CD8-positive, alpha-beta memory T cell (primary cell): ENCODE measurements at regions not wholly inside any gene's neighbourhood (a gene's known extent, or its start where the extent isn't known, plus 50 kb on each side); places are given as distances from the start of the nearest gene placed in this dataset.
"Not testable (repeated sequence)": the region's sequence is repeated elsewhere in the genome, so short reads cannot be mapped to it uniquely, and the experiment has no call there.

ENCODE experiments used
- CTCF ChIA-PET: fragments of 350-600 bp; sonication (Branson Sonifier 250); formaldehyde crosslinking; loops from one replicate; lab custom pipeline; 2021; ENCODE audit warnings: antibody characterized with exemption; lab: Charles Lee
- POLR2A ChIA-PET: fragments of 350-600 bp; sonication (Branson Sonifier 250); formaldehyde crosslinking; loops from one replicate; lab custom pipeline; 2021; ENCODE audit warnings: antibody characterized with exemption; lab: Charles Lee
- DNase-seq, 5 donors: peaks; one replicate each; pipeline versions ENCODE4 v3.0.0 to v3.0.0-alpha.2; 2020 to 2022; ENCODE audit warnings: mixed read lengths in 1 of 5
- H3K27ac ChIP-seq: one replicate; pipeline ENCODE4 v1.7.0; 2013; ENCODE audit warnings: low read depth, mild to moderate bottlenecking, low read length, moderate library complexity
- H3K27me3 ChIP-seq: 2 replicates; pipeline ENCODE4 v1.7.0; 2013; ENCODE audit warnings: low read length, mild to moderate bottlenecking; ENCODE audit not compliant: insufficient read depth, poor library complexity, severe bottlenecking
- H3K36me3 ChIP-seq: 2 replicates; pipeline ENCODE4 v1.7.0; 2013; ENCODE audit warnings: mild to moderate bottlenecking, low read length, moderate library complexity; ENCODE audit not compliant: insufficient read depth
- H3K4me1 ChIP-seq: 2 replicates; pipeline ENCODE4 v1.7.0; 2013; ENCODE audit warnings: mild to moderate bottlenecking, low read length, moderate library complexity; ENCODE audit not compliant: insufficient read depth
- H3K4me3 ChIP-seq: 2 replicates; pipeline ENCODE4 v1.7.0; 2013; ENCODE audit warnings: mild to moderate bottlenecking, low read length
- H3K9me3 ChIP-seq: 2 replicates; pipeline ENCODE4 v1.7.0; 2013; ENCODE audit warnings: mild to moderate bottlenecking, low read length
- H3K27ac Mint-ChIP-seq, 8 donors: one replicate each; pipeline ENCODE4 v1.8.0; 2020 to 2021; ENCODE audit warnings: mixed read lengths in 8 of 8, mild to moderate bottlenecking in 6 of 8, inconsistent platforms in 3 of 8, moderate library complexity in 3 of 8
- H3K27me3 Mint-ChIP-seq, 2 donors: one replicate each; pipeline ENCODE4 v1.8.0; 2020 to 2021; ENCODE audit warnings: mixed read lengths in 2 of 2, mild to moderate bottlenecking in 1 of 2, moderate library complexity in 1 of 2
- H3K36me3 Mint-ChIP-seq, 3 donors: one replicate each; pipeline ENCODE4 v1.8.0; 2020 to 2021; ENCODE audit warnings: mixed read lengths in 3 of 3, inconsistent platforms in 1 of 3, mild to moderate bottlenecking in 1 of 3
- H3K4me1 Mint-ChIP-seq, 3 donors: one replicate each; pipeline ENCODE4 v1.8.0; 2020 to 2021; ENCODE audit warnings: mixed read lengths in 3 of 3, inconsistent platforms in 1 of 3, mild to moderate bottlenecking in 1 of 3
- H3K4me3 Mint-ChIP-seq, 7 donors: one replicate each; pipeline ENCODE4 v1.8.0; 2020 to 2021; ENCODE audit warnings: mixed read lengths in 7 of 7, mild to moderate bottlenecking in 6 of 7, moderate library complexity in 4 of 7, inconsistent platforms in 2 of 7
- H3K9me3 Mint-ChIP-seq, 5 donors: one replicate each; pipeline ENCODE4 v1.8.0; 2020 to 2022; ENCODE audit warnings: mixed read lengths in 5 of 5, mild to moderate bottlenecking in 3 of 5, moderate library complexity in 2 of 5, inconsistent platforms in 1 of 5

DNA sequence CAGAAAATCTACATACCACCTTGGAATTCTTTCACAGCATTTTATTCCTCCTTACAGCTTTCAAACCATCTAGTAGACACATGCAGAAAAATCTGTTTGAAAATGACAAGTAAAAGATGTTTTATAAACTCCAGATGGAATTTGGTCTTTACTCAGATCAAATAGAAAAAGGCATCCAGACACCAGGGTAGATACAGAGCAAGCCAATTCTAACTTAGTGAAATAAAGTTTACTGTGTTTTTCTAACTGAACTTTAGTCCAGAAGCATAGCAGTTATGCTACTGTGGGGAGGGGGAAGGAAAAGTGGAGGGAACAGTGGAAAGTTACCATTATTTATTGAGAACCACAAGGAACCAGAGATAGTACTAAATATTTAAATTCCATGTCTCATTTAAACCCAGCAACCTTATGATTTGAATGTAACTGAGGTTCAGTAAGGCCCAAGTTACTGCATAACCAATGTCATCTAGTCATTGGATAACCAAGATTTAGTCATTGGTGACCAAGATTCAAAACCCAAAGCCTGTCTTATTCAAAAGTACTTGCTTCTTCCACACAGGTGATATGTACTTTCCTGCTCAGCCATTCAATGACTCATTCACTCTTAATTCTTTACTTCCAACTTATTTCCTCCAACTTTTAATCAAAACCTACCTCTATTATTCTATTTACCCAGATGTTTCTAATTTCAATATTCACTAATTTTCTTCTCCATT lies 57.7 kb downstream of the RAD51AP2 start:
- H3K4me3 ChIP-seq = no peak overlapping the region
- POLR2A ChIA-PET = no interaction called here
- H3K27me3 ChIP-seq = no peaks in the 10 kb centered on the region
- Mint-ChIP-seq H3K36me3 (no peaks in the 10 kb centered on the region), H3K9me3 (peaks cover 2 to 11% (median 6%) of the 10 kb centered on the region in 5 donors), H3K27me3 (no peaks in the 10 kb centered on the region), H3K4me1 (no peaks in the 10 kb centered on the region), H3K4me3 (no peak overlapping the region), H3K27ac (no peak overlapping the region)
- CTCF ChIA-PET = no interaction called here
- no peaks in the 10 kb centered on the region for H3K4me1 ChIP-seq
- no peak for DNase-seq
- no peaks in the 10 kb centered on the region for H3K36me3 ChIP-seq
- no peaks in the 10 kb centered on the region for H3K9me3 ChIP-seq
- H3K27ac ChIP-seq = no peak overlapping the region

DNA sequence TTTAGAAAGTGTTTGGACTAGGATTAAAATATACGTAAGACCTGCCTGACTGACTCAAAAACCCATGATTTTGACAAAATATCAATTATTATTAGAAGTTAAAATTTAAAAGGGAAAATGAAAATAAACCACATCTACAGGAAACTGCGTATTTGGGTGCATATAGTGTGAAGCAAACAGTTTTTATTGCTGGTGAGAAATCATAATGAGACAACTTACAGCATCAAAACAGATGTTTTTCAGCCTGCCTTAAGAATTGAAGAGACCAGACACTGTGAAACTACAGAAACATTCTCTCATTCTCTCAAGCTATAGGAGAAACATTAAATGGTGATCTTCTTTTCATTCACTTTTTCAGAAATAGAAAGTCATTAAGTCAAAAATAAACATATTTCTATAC lies 62.9 kb downstream of the RAD51AP2 start:
- no peaks in the 10 kb centered on the region for H3K27me3 ChIP-seq
- Mint-ChIP-seq H3K27ac (no peak overlapping the region), H3K36me3 (no peaks in the 10 kb centered on the region), H3K9me3 (peaks cover 2 to 11% (median 6%) of the 10 kb centered on the region in 5 donors), H3K4me1 (no peaks in the 10 kb centered on the region), H3K4me3 (no peak overlapping the region), H3K27me3 (no peaks in the 10 kb centered on the region)
- no peaks in the 10 kb centered on the region for H3K4me1 ChIP-seq
- DNase-seq = no peak
- ChIA-PET POLR2A (no interaction called here), CTCF (no interaction called here)
- H3K4me3 ChIP-seq = no peak overlapping the region
- H3K36me3 ChIP-seq = no peaks in the 10 kb centered on the region
- no peaks in the 10 kb centered on the region for H3K9me3 ChIP-seq
- H3K27ac ChIP-seq = no peak overlapping the region

GRCh38 chr2:17446191-17446590 lies 72.0 kb downstream of the RAD51AP2 start:
- H3K9me3 ChIP-seq, H3K4me1 ChIP-seq, H3K4me3 Mint-ChIP-seq, H3K36me3 Mint-ChIP-seq, H3K27me3 Mint-ChIP-seq, H3K4me3 ChIP-seq, POLR2A ChIA-PET, DNase-seq, CTCF ChIA-PET, H3K4me1 Mint-ChIP-seq, H3K36me3 ChIP-seq, H3K27ac ChIP-seq, H3K27me3 ChIP-seq: not testable (repeated sequence)
- Mint-ChIP-seq H3K27ac (peak overlapping the region in 1 of 8 donors; percentile 41), H3K9me3 (peaks cover 8 to 21% (median 15%) of the 10 kb centered on the region in 5 donors)

DNA sequence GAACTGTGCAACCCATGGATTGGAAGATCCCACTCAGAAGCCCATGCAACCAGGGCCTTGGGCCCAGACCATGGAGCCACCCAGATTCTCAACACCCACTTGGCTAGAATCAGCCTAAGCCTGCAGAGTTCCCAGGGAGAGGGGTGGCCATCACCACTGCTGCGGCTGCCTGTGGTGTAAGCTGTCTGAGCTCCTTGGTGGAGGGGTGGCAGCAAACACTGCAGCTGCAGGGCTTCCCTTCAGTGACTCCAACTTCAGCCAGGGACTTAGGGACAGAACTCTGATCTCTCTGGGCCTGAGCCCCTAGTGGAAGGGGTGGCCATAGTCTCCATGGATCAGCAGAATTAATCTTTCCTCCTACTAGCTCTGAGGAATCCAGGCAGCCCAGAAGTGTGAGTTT lies 72.5 kb downstream of the RAD51AP2 start:
- H3K4me1 ChIP-seq = no peaks in the 10 kb centered on the region
- H3K4me1 Mint-ChIP-seq = no peaks in the 10 kb centered on the region
- POLR2A ChIA-PET = no interaction called here
- no peak overlapping the region for H3K4me3 Mint-ChIP-seq
- H3K36me3 ChIP-seq = no peaks in the 10 kb centered on the region
- no peaks in the 10 kb centered on the region for H3K36me3 Mint-ChIP-seq
- no peak overlapping the region for H3K27ac Mint-ChIP-seq
- no peak overlapping the region for H3K4me3 ChIP-seq
- no peaks in the 10 kb centered on the region for H3K9me3 ChIP-seq
- CTCF ChIA-PET = no interaction called here
- no peaks in the 10 kb centered on the region for H3K27me3 ChIP-seq
- H3K27me3 Mint-ChIP-seq = no peaks in the 10 kb centered on the region
- no peak for DNase-seq
- peaks cover 8 to 24% (median 17%) of the 10 kb centered on the region in 5 donors for H3K9me3 Mint-ChIP-seq
- no peak overlapping the region for H3K27ac ChIP-seq

GRCh38 chr2:17442334-17442733 lies 75.9 kb downstream of the RAD51AP2 start:
- ChIA-PET CTCF (no interaction called here), POLR2A (no interaction called here)
- no peaks in the 10 kb centered on the region for H3K4me1 Mint-ChIP-seq
- H3K4me1 ChIP-seq = no peaks in the 10 kb centered on the region
- no peaks in the 10 kb centered on the region for H3K9me3 ChIP-seq
- no peak for DNase-seq
- no peaks in the 10 kb centered on the region for H3K36me3 ChIP-seq
- no peak overlapping the region for H3K4me3 Mint-ChIP-seq
- no peaks in the 10 kb centered on the region for H3K27me3 ChIP-seq
- no peaks in the 10 kb centered on the region for H3K27me3 Mint-ChIP-seq
- no peak overlapping the region for H3K27ac ChIP-seq
- H3K36me3 Mint-ChIP-seq = no peaks in the 10 kb centered on the region
- peaks cover 0 to 14% (median 12%) of the 10 kb centered on the region in 5 donors for H3K9me3 Mint-ChIP-seq
- H3K27ac Mint-ChIP-seq = no peak overlapping the region
- no peak overlapping the region for H3K4me3 ChIP-seq

GRCh38 chr2:17441790-17442189 lies 76.5 kb downstream of the RAD51AP2 start:
- no peaks in the 10 kb centered on the region for H3K9me3 ChIP-seq
- no peak overlapping the region for H3K27ac ChIP-seq
- H3K36me3 Mint-ChIP-seq = no peaks in the 10 kb centered on the region
- no peaks in the 10 kb centered on the region for H3K4me1 ChIP-seq
- ChIA-PET CTCF (no interaction called here), POLR2A (no interaction called here)
- H3K36me3 ChIP-seq = no peaks in the 10 kb centered on the region
- no peaks in the 10 kb centered on the region for H3K4me1 Mint-ChIP-seq
- H3K4me3 ChIP-seq = no peak overlapping the region
- no peaks in the 10 kb centered on the region for H3K27me3 Mint-ChIP-seq
- H3K9me3 Mint-ChIP-seq = peaks cover 0 to 13% (median 10%) of the 10 kb centered on the region in 5 donors
- H3K27me3 ChIP-seq = no peaks in the 10 kb centered on the region
- DNase-seq = no peak
- H3K4me3 Mint-ChIP-seq = no peak overlapping the region
- peak overlapping the region in 1 of 8 donors; percentile 26 for H3K27ac Mint-ChIP-seq

DNA sequence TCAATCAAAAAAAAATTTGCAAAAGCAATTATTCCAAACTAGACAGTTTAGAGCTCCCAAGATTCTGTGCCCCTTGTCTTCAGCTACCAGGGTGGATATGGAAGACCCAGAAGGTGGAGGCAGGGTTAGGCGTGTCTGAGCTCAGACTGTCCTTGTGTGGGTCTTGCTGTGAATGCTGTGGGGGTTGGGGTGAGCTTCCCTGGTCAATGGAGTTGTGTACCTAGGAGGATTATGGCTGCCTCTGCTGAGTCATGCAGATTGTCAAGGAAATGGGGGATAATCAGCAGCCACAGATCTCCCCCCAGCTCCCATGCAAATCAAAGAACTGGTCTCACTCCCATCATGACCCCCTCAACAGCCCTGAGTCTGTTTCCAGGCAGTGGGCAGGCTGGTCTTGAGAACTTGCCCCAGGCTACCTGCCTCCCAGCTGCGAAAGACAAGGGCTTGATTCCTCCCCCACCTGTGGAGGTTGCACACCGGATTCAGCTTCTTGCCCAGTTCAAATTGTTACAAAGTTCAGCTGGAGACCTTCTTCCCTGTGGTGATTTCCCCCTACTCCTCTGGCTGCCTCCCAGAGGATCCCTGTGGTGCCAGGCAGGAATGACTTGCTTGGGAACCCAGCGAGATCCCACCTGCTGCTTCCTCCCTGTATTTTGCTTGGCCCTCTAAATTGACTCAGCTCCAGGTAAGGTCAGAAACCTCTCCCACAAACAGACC lies 77.0 kb downstream of the RAD51AP2 start:
- no peak overlapping the region for H3K4me3 Mint-ChIP-seq
- ChIA-PET CTCF (no interaction called here), POLR2A (no interaction called here)
- no peak overlapping the region for H3K27ac ChIP-seq
- H3K36me3 Mint-ChIP-seq = no peaks in the 10 kb centered on the region
- H3K4me1 ChIP-seq = no peaks in the 10 kb centered on the region
- no peaks in the 10 kb centered on the region for H3K4me1 Mint-ChIP-seq
- H3K9me3 ChIP-seq = no peaks in the 10 kb centered on the region
- H3K4me3 ChIP-seq = no peak overlapping the region
- H3K27me3 Mint-ChIP-seq = no peaks in the 10 kb centered on the region
- no peaks in the 10 kb centered on the region for H3K27me3 ChIP-seq
- H3K27ac Mint-ChIP-seq = no peak overlapping the region
- DNase-seq = no peak
- no peaks in the 10 kb centered on the region for H3K36me3 ChIP-seq
- peaks cover 0 to 13% (median 5%) of the 10 kb centered on the region in 5 donors for H3K9me3 Mint-ChIP-seq

DNA sequence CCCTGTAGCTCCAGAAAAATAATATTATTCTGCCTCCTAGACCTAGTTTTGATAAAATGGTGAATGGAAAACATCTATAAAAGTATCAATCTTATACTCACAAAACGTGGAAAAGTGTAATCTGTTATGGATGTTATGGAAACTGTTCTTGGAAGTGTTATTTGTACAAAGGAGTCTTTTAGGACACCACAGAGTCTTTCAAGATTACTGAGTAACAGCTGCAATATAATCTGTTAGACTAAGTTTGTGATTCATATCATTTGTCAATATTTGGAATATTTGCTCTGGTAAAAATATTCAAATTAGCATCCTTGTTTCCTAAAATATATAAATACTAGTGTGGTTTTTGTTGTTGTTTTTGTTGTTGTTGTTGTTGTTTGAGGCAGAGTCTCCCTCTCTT lies 87.9 kb downstream of the RAD51AP2 start:
- ChIA-PET CTCF (no interaction called here), POLR2A (no interaction called here)
- Mint-ChIP-seq H3K4me3 (peak overlapping the region in 1 of 7 donors; percentile 10), H3K27ac (no peak overlapping the region), H3K36me3 (no peaks in the 10 kb centered on the region), H3K27me3 (no peaks in the 10 kb centered on the region), H3K9me3 (peaks cover 0 to 11% (median 3%) of the 10 kb centered on the region in 5 donors), H3K4me1 (no peaks in the 10 kb centered on the region)
- H3K27me3 ChIP-seq = no peaks in the 10 kb centered on the region
- DNase-seq = no peak
- no peaks in the 10 kb centered on the region for H3K36me3 ChIP-seq
- no peaks in the 10 kb centered on the region for H3K4me1 ChIP-seq
- H3K27ac ChIP-seq = no peak overlapping the region
- H3K4me3 ChIP-seq = no peak overlapping the region
- no peaks in the 10 kb centered on the region for H3K9me3 ChIP-seq
